ENCODE measurements at regions not wholly inside any gene's neighbourhood (a gene's known extent, or its start where the extent isn't known, plus 50 kb on each side); places are given as distances from the start of the nearest gene placed in this dataset.

- no peaks in the 10 kb centered on the region for H3K4me1 Mint-ChIP-seq
- Histone ChIP-seq H3K9me3 (ENCODE audit: control extremely low read depth in 1 of 3, control insufficient read depth in 2 of 3, insufficient read depth in 1 of 3, low read length in 2 of 3) (no peaks in the 10 kb centered on the region), H3K36me3 (replicated peaks in 1 of 2; ENCODE audit: control extremely low read depth in 1 of 2, control insufficient read depth in 1 of 2, extremely low read depth in 1 of 2, insufficient read depth in 2 of 2, low read length in 1 of 2) (no peaks in the 10 kb centered on the region), H3K4me3 (ENCODE audit: control extremely low read depth in 1 of 5, extremely low read depth in 1 of 5, insufficient read depth in 1 of 5, low read depth in 2 of 5, low read length in 4 of 5) (no peak overlapping the region), H4K20me1 (ENCODE audit: control insufficient read depth, insufficient read depth, low read length, poor library complexity, severe bottlenecking) (no peaks in the 10 kb centered on the region), H3K79me2 (ENCODE audit: control insufficient read depth, insufficient read depth, low read length) (no peaks in the 10 kb centered on the region), H2AFZ (ENCODE audit: insufficient read depth, low read depth, low read length, poor library complexity, severe bottlenecking) (no peak overlapping the region), H3K27me3 (replicated peaks in 1 of 4; ENCODE audit: control extremely low read depth in 1 of 4, control insufficient read depth in 3 of 4, insufficient read depth in 4 of 4, low read length in 3 of 4) (peaks cover 0 to 11% (median 0%) of the 10 kb centered on the region in 4 experiments), H3K27ac (ENCODE audit: low read length in 2 of 2) (no peak overlapping the region), H3K4me2 (replicated peaks; ENCODE audit: low read depth, low read length, poor library complexity, severe bottlenecking) (no peak overlapping the region), H3K9ac (ENCODE audit: low read length) (no peak overlapping the region), H3K4me1 (ENCODE audit: control insufficient read depth in 2 of 2, insufficient read depth in 2 of 2, low read length in 2 of 2) (no peaks in the 10 kb centered on the region)
- intact Hi-C loops (cut with micrococcal nuclease): no loop called here
- POLR2A ChIA-PET: no interaction called here
- TF ChIP-seq EZH2 (IDR thresholded peaks at IDR 0.05; ENCODE audit: borderline replicate concordance, insufficient read depth, low read depth, low read length, poor library complexity, severe bottlenecking) (no peak), CTCF (IDR thresholded peaks at IDR 0.05) (no peak)
- H3K27ac Mint-ChIP-seq: no peak overlapping the region
- DNase-seq: no peak
- ATAC-seq (ENCODE audit: low read depth): no peak
- CTCF ChIA-PET: interaction anchor here (0.7 kb wide), 1 partner anchor 15 kb away, joined by 3 read pairs; no protein-coding TSS in a partner anchor
- 79% methylated on average over 2 of the region's 2 CpGs for WGBS (ENCODE audit: insufficient coverage)
- no peaks in the 10 kb centered on the region for H3K9me3 Mint-ChIP-seq (ENCODE audit: insufficient read depth)
- peaks cover 37% of the 10 kb centered on the region for H3K27me3 Mint-ChIP-seq
- no peak overlapping the region for H3K4me3 Mint-ChIP-seq
Observed at GRCh38 chr10:78689584-78689935, 379.2 kb upstream of the ZMIZ1 start.

- ATAC-seq (ENCODE audit: low read depth): no peak
- peaks cover 0 to 9% (median 0%) of the 10 kb centered on the region in 4 experiments for H3K27me3 ChIP-seq (replicated peaks in 1 of 4; ENCODE audit: control extremely low read depth in 1 of 4, control insufficient read depth in 3 of 4, insufficient read depth in 4 of 4, low read length in 3 of 4)
- no peak overlapping the region for H2AFZ ChIP-seq (ENCODE audit: insufficient read depth, low read depth, low read length, poor library complexity, severe bottlenecking)
- Mint-ChIP-seq H3K27me3 (peaks cover 33% of the 10 kb centered on the region), H3K4me3 (no peak overlapping the region), H3K4me1 (no peaks in the 10 kb centered on the region), H3K9me3 (ENCODE audit: insufficient read depth) (no peaks in the 10 kb centered on the region), H3K27ac (no peak overlapping the region)
- H3K4me3 ChIP-seq (ENCODE audit: control extremely low read depth in 1 of 5, extremely low read depth in 1 of 5, insufficient read depth in 1 of 5, low read depth in 2 of 5, low read length in 4 of 5): no peak overlapping the region
- H3K4me1 ChIP-seq (ENCODE audit: control insufficient read depth in 2 of 2, insufficient read depth in 2 of 2, low read length in 2 of 2): no peaks in the 10 kb centered on the region
- CTCF ChIA-PET: no interaction called here
- intact Hi-C loops (cut with micrococcal nuclease): no loop called here
- POLR2A ChIA-PET: no interaction called here
- no peak for DNase-seq
- WGBS (ENCODE audit: insufficient coverage): 91% methylated on average over 3 of the region's 3 CpGs
- H3K36me3 ChIP-seq (replicated peaks in 1 of 2; ENCODE audit: control extremely low read depth in 1 of 2, control insufficient read depth in 1 of 2, extremely low read depth in 1 of 2, insufficient read depth in 2 of 2, low read length in 1 of 2): no peaks in the 10 kb centered on the region
- TF ChIP-seq CTCF (IDR thresholded peaks at IDR 0.05) (no peak), EZH2 (IDR thresholded peaks at IDR 0.05; ENCODE audit: borderline replicate concordance, insufficient read depth, low read depth, low read length, poor library complexity, severe bottlenecking) (no peak)
- H3K27ac ChIP-seq (ENCODE audit: low read length in 2 of 2): no peak overlapping the region
- H4K20me1 ChIP-seq (ENCODE audit: control insufficient read depth, insufficient read depth, low read length, poor library complexity, severe bottlenecking): no peaks in the 10 kb centered on the region
- H3K4me2 ChIP-seq (replicated peaks; ENCODE audit: low read depth, low read length, poor library complexity, severe bottlenecking): no peak overlapping the region
- no peaks in the 10 kb centered on the region for H3K9me3 ChIP-seq (ENCODE audit: control extremely low read depth in 1 of 3, control insufficient read depth in 2 of 3, insufficient read depth in 1 of 3, low read length in 2 of 3)
- H3K9ac ChIP-seq (ENCODE audit: low read length): no peak overlapping the region
- H3K79me2 ChIP-seq (ENCODE audit: control insufficient read depth, insufficient read depth, low read length): no peaks in the 10 kb centered on the region
Observed at GRCh38 chr10:78690354-78691111, 378.2 kb upstream of the ZMIZ1 start.
